Keratinocyte (primary cell): ENCODE measurements at regions not wholly inside any gene's neighbourhood (a gene's known extent, or its start where the extent isn't known, plus 50 kb on each side); places are given as distances from the start of the nearest gene placed in this dataset.

Experiments used
- DNase-seq: peaks from one replicate; pipeline ENCODE4 v3.0.0-alpha.2; 2011; ENCODE audit warnings: low read depth, missing footprints, low spot score
- FAIRE-seq: peaks from 2 replicates; lab custom pipeline; 2011; peaks lifted over from hg19 to GRCh38; lab: Jason Lieb, UNC
- H2AFZ ChIP-seq: 2 replicates; pipeline ENCODE4 v1.6.0; 2012; ENCODE audit warnings: low read length, control low read depth, inconsistent platforms; ENCODE audit not compliant: control insufficient read depth
- H3K27ac ChIP-seq: 2 replicates; pipeline ENCODE4 v1.5.1; 2011; ENCODE audit warnings: low read length; ENCODE audit not compliant: control insufficient read depth, insufficient read depth
- H3K27me3 ChIP-seq: 3 replicates; pipeline ENCODE4 v1.6.0; 2011; ENCODE audit warnings: low read length; ENCODE audit not compliant: control insufficient read depth, insufficient read depth; ENCODE audit errors: extremely low read depth
- H3K36me3 ChIP-seq, 2 experiments: 2 replicates in 1 of 2; 3 replicates in 1 of 2; pipeline ENCODE4 v1.5.1; 2011; ENCODE audit warnings: low read length in 2 of 2, mild to moderate bottlenecking in 1 of 2; ENCODE audit not compliant: control insufficient read depth in 2 of 2, insufficient read depth in 2 of 2; ENCODE audit errors: extremely low read depth in 1 of 2
- H3K4me1 ChIP-seq: 3 replicates; pipeline ENCODE4 v1.5.1; 2011; ENCODE audit warnings: low read length; ENCODE audit not compliant: control insufficient read depth, insufficient read depth; ENCODE audit errors: extremely low read depth
- H3K4me2 ChIP-seq: 3 replicates; pipeline ENCODE4 v1.6.0; 2011; ENCODE audit warnings: low read depth, low read length; ENCODE audit not compliant: control insufficient read depth, insufficient read depth; ENCODE audit errors: extremely low read depth
- H3K4me3 ChIP-seq, 3 experiments: fragments of 200-600 bp in 1 of 3; sonication (generic) in 1 of 3; 2 replicates in 2 of 3; 3 replicates in 1 of 3; pipeline ENCODE4 v1.5.1; 2011 to 2016; ENCODE audit warnings: low read length in 3 of 3, mild to moderate bottlenecking in 3 of 3, control low read depth in 2 of 3, inconsistent platforms in 1 of 3, low read depth in 1 of 3, mixed read lengths in 1 of 3, mixed run types in 1 of 3, moderate library complexity in 1 of 3; ENCODE audit not compliant: control insufficient read depth in 2 of 3, insufficient read depth in 2 of 3; ENCODE audit errors: extremely low read depth in 1 of 3
- H3K79me2 ChIP-seq: 2 replicates; pipeline ENCODE4 v1.6.0; 2012; ENCODE audit warnings: low read length; ENCODE audit not compliant: control insufficient read depth, insufficient read depth
- H3K9ac ChIP-seq: 3 replicates; pipeline ENCODE4 v1.6.0; 2011; ENCODE audit warnings: low read length; ENCODE audit not compliant: control insufficient read depth, insufficient read depth; ENCODE audit errors: extremely low read depth
- H3K9me1 ChIP-seq: 3 replicates; pipeline ENCODE4 v1.6.0; 2011; ENCODE audit warnings: low read length; ENCODE audit not compliant: control insufficient read depth, insufficient read depth; ENCODE audit errors: extremely low read depth
- H3K9me3 ChIP-seq: 2 replicates; pipeline ENCODE4 v1.5.1; 2012; ENCODE audit warnings: low read depth, low read length; ENCODE audit not compliant: control insufficient read depth
- H4K20me1 ChIP-seq: 3 replicates; pipeline ENCODE4 v1.6.0; 2011; ENCODE audit warnings: low read length; ENCODE audit not compliant: control insufficient read depth, insufficient read depth; ENCODE audit errors: extremely low read depth
- EZH2 ChIP-seq: IDR thresholded peaks from one replicate; pipeline ENCODE4 v1.6.1; 2012; ENCODE audit warnings: inconsistent platforms, mild to moderate bottlenecking, low read length, moderate library complexity
- dilution Hi-C: fragments of 300-500 bp; cut with MboI; formaldehyde crosslinking; loops from one replicate; pipeline ENCODE4 v1.7.0; 2020; ENCODE audit warnings: low sequenced_read_pairs; ENCODE audit not compliant: extremely low pct_ligation_motif_present
- TF ChIP-seq, protein P1 (sequence below), 3 experiments: IDR thresholded peaks in 1 of 3; conservative IDR thresholded peaks in 1 of 3; optimal IDR thresholded peaks in 1 of 3; 2 replicates in 2 of 3; 3 replicates in 1 of 3; pipeline versions ENCODE3 to v1.5.1; 2011; ENCODE audit warnings: low read length in 3 of 3, mild to moderate bottlenecking in 3 of 3, moderate library complexity in 2 of 3, control low read depth in 1 of 3, inconsistent platforms in 1 of 3; ENCODE audit not compliant: insufficient read depth in 2 of 3; ENCODE audit errors: extremely low read depth in 1 of 3

DNA sequence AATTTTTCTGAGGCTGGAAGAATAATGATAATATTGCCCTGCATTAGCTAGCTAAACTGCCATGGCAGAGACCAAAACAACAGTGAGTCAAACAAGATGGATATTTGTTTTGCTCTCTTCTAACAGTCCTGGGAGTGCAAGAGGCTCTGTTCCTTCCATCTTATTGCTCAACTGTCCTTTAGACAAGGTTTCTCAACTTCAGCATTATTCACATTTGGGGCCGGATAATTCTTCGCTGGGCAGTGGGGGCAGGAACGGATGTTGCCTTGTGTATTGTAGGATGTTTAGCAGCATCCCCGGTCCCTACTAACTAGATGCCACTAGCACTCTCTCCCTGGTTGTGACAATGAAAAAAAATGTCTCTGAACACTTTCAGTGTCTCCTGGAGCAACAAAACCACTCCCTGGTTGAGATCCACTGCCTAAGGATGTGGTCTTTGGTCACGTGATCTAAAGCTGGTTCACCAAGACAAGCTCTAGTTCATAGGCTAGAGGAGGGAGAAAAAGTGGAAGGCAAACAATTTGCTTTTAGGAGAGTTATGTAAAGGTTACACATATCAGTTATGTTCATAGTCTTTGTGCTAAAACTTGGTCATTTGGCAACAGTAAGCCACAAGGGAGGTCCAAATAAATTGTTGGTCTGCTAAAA lies 144.4 kb downstream of the PCTP start:
- H3K9ac ChIP-seq, result no peak overlapping the region
- H3K36me3 ChIP-seq, result no peaks in the 10 kb centered on the region
- no peak for FAIRE-seq
- DNase-seq, result no peak
- H3K27me3 ChIP-seq, result no peaks in the 10 kb centered on the region
- no peak overlapping the region for H2AFZ ChIP-seq
- no peak overlapping the region for H3K4me2 ChIP-seq
- H3K4me1 ChIP-seq, result no peaks in the 10 kb centered on the region
- no peaks in the 10 kb centered on the region for H4K20me1 ChIP-seq
- dilution Hi-C loops, result no loop called here
- H3K27ac ChIP-seq, result no peak overlapping the region
- no peaks in the 10 kb centered on the region for H3K79me2 ChIP-seq
- H3K9me3 ChIP-seq, result no peaks in the 10 kb centered on the region
- H3K9me1 ChIP-seq, result no peaks in the 10 kb centered on the region
- no peak for TF ChIP-seq EZH2
- TF ChIP-seq, protein P1, sequence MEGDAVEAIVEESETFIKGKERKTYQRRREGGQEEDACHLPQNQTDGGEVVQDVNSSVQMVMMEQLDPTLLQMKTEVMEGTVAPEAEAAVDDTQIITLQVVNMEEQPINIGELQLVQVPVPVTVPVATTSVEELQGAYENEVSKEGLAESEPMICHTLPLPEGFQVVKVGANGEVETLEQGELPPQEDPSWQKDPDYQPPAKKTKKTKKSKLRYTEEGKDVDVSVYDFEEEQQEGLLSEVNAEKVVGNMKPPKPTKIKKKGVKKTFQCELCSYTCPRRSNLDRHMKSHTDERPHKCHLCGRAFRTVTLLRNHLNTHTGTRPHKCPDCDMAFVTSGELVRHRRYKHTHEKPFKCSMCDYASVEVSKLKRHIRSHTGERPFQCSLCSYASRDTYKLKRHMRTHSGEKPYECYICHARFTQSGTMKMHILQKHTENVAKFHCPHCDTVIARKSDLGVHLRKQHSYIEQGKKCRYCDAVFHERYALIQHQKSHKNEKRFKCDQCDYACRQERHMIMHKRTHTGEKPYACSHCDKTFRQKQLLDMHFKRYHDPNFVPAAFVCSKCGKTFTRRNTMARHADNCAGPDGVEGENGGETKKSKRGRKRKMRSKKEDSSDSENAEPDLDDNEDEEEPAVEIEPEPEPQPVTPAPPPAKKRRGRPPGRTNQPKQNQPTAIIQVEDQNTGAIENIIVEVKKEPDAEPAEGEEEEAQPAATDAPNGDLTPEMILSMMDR (optimal IDR thresholded peaks at IDR 0.05 in 1 of 3, IDR thresholded peaks at IDR 0.05 in 1 of 3, conservative IDR thresholded peaks at IDR 0.05 in 1 of 3; ENCODE audit: extremely low read depth in 1 of 3, insufficient read depth in 2 of 3, low read length in 3 of 3), result no peak
- no peak overlapping the region for H3K4me3 ChIP-seq

DNA sequence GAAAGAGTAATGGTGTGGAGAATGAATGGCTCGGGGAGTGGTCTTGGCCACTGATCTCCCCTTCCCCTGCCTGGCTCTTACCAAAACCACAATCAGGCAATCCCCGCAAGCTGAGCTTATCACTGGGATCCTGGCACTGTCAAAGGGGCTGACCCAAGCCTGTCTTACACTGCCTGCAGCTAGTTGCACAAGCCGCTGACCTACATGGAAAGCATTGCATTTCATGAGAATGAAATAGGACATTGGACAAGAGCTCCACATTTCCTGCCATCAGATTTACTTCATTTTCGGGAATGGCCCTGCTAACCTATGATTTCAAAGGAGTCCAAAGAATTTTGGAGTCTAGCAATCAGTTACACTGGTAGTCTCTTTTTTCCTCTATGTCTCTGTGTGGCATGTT lies 146.4 kb downstream of the PCTP start:
- H3K4me1 ChIP-seq, result no peaks in the 10 kb centered on the region
- H3K27ac ChIP-seq, result no peak overlapping the region
- no peaks in the 10 kb centered on the region for H3K79me2 ChIP-seq
- no peaks in the 10 kb centered on the region for H3K9me3 ChIP-seq
- dilution Hi-C loops, result no loop called here
- no peak for DNase-seq
- no peak overlapping the region for H3K4me2 ChIP-seq
- no peaks in the 10 kb centered on the region for H3K27me3 ChIP-seq
- H3K36me3 ChIP-seq, result no peaks in the 10 kb centered on the region
- H4K20me1 ChIP-seq, result no peaks in the 10 kb centered on the region
- no peak overlapping the region for H3K4me3 ChIP-seq
- TF ChIP-seq EZH2, result no peak
- TF ChIP-seq, protein P1 (optimal IDR thresholded peaks at IDR 0.05 in 1 of 3, IDR thresholded peaks at IDR 0.05 in 1 of 3, conservative IDR thresholded peaks at IDR 0.05 in 1 of 3; ENCODE audit: extremely low read depth in 1 of 3, insufficient read depth in 2 of 3, low read length in 3 of 3), result no peak
- H3K9me1 ChIP-seq, result no peaks in the 10 kb centered on the region
- no peak overlapping the region for H3K9ac ChIP-seq
- no peak overlapping the region for H2AFZ ChIP-seq
- no peak for FAIRE-seq
